Skeletal muscle tissue (tissue), 3 donors: ENCODE measurements at regions not wholly inside any gene's neighbourhood (a gene's known extent, or its start where the extent isn't known, plus 50 kb on each side); places are given as distances from the start of the nearest gene placed in this dataset.
"Not testable (repeated sequence)": the region's sequence is repeated elsewhere in the genome, so short reads cannot be mapped to it uniquely, and the experiment has no call there.

Source experiments
- H3K27ac ChIP-seq: one replicate; pipeline ENCODE4 v1.7.0; 2013; ENCODE audit warnings: mild to moderate bottlenecking, low read depth, low read length, inconsistent platforms
- H3K27me3 ChIP-seq, 3 donors: one replicate each; pipeline ENCODE4 v1.7.0; 2013; ENCODE audit warnings: low read length in 3 of 3; ENCODE audit not compliant: control insufficient read depth in 3 of 3, insufficient read depth in 3 of 3
- H3K36me3 ChIP-seq, 3 donors: one replicate each; pipeline ENCODE4 v1.7.0; 2013; ENCODE audit warnings: low read length in 3 of 3; ENCODE audit not compliant: control insufficient read depth in 3 of 3, insufficient read depth in 3 of 3
- H3K4me1 ChIP-seq, 3 donors: one replicate each; pipeline ENCODE4 v1.7.0; 2013; ENCODE audit warnings: low read length in 3 of 3, mild to moderate bottlenecking in 3 of 3; ENCODE audit not compliant: control insufficient read depth in 3 of 3, insufficient read depth in 3 of 3
- H3K4me3 ChIP-seq, 3 donors: one replicate each; pipeline ENCODE4 v1.7.0; 2013; ENCODE audit warnings: low read length in 3 of 3
- H3K9ac ChIP-seq, 3 donors: one replicate each; pipeline ENCODE4 v1.7.0; 2013; ENCODE audit warnings: low read length in 3 of 3, mild to moderate bottlenecking in 3 of 3, moderate library complexity in 2 of 3, low read depth in 1 of 3
- H3K9me3 ChIP-seq, 3 donors: one replicate each; pipeline ENCODE4 v1.7.0; 2013; ENCODE audit warnings: low read length in 3 of 3; ENCODE audit not compliant: control insufficient read depth in 3 of 3
- donor health status: Osteomylitis.

DNA sequence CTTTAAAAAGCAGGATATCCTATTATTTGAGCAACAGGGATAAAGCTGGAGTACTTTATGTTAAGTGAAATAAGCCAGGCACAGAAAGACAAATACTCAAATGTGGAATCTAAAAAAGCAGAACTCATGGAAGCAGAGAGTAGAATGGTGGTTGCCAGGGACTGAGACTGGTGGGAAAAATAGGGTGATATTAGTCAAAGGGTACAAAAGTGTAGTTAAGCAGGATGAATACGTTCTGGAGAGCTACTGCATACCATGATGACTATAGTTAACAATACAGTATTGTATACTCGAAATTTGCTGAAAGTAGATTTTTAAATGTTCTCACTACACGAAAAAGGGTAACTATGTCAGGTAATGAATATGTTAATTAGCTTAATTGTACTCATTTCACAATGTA is 125.5 kb upstream of the VSTM2A start:
- Histone ChIP-seq H3K27me3 (no peaks in the 10 kb centered on the region), H3K4me3 (no peak overlapping the region), H3K9me3 (peaks cover 0 to 5% (median 0%) of the 10 kb centered on the region in 3 donors), H3K27ac (no peak overlapping the region), H3K4me1 (no peaks in the 10 kb centered on the region), H3K9ac (no peak overlapping the region), H3K36me3 (no peaks in the 10 kb centered on the region)

DNA sequence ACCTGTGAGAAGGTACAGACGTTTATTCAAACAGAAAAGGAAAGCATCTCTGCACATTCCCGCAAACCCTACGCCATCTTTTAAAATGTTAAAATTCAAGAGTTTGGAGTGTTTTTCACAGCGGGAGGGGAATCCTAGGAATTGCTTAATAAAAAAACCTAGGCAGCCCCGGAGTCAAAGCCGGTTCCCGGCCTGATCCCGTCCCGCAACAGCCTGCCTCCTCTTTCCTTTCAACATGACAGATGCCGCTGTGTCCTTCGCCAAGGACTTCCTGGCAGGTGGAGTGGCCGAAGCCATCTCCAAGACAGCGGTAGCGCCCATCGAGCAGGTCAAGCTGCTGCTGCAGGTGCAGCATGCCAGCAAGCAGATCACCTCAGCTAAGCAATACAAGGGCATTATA is 123.0 kb upstream of the VSTM2A start:
- H3K36me3 ChIP-seq, result no peaks in the 10 kb centered on the region
- no peaks in the 10 kb centered on the region for H3K27me3 ChIP-seq
- no peak overlapping the region for H3K27ac ChIP-seq
- H3K4me1 ChIP-seq, result no peaks in the 10 kb centered on the region
- H3K9me3 ChIP-seq, result peaks cover 0 to 5% (median 0%) of the 10 kb centered on the region in 3 donors
- no peak overlapping the region for H3K9ac ChIP-seq
- no peak overlapping the region for H3K4me3 ChIP-seq

DNA sequence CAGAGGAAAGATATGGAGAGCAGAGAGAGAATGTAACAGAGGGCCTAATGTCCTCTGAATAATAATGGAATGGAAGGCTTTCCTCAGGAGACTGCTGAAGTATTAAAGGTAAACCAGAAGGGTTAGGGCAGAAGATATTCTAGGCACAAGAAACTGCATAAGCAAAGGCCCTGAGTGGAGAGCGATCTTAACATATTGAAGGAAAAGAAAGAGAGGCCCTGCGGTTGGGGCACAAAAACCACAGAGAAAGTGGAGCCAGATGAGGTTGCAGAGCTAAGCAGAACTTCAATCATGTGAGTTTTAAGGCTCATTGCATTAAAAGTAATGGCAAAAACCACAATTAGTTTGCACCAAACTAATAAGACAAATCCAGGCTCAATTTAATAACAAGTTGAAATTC is 115.8 kb upstream of the VSTM2A start:
- H3K4me1 ChIP-seq, result no peaks in the 10 kb centered on the region
- H3K4me3 ChIP-seq, result no peak overlapping the region
- H3K27me3 ChIP-seq, result no peaks in the 10 kb centered on the region
- H3K9me3 ChIP-seq, result no peaks in the 10 kb centered on the region
- no peak overlapping the region for H3K27ac ChIP-seq
- H3K36me3 ChIP-seq, result no peaks in the 10 kb centered on the region
- no peak overlapping the region for H3K9ac ChIP-seq

DNA sequence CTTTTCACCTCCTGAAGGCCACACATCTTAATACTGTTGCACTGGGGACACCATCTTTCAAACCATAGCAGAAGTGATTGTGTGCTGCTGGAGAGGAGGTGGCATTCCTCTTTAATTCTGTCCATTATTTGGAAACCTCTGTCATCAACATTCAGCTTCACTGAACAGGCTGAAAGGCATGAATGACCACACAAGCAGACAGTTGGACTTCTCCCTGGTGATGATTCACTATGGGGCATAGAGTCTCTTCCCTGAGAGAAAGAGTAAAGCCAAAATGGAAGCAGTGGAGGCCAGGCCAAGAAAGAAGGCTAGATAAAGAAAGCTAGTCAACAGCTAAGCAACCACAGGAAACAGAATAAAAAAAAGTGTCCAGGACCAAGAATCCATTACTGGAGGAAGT is 113.1 kb upstream of the VSTM2A start:
- no peak overlapping the region for H3K27ac ChIP-seq
- no peaks in the 10 kb centered on the region for H3K36me3 ChIP-seq
- no peak overlapping the region for H3K9ac ChIP-seq
- H3K27me3 ChIP-seq, result no peaks in the 10 kb centered on the region
- H3K4me1 ChIP-seq, result no peaks in the 10 kb centered on the region
- no peaks in the 10 kb centered on the region for H3K9me3 ChIP-seq
- H3K4me3 ChIP-seq, result no peak overlapping the region

DNA sequence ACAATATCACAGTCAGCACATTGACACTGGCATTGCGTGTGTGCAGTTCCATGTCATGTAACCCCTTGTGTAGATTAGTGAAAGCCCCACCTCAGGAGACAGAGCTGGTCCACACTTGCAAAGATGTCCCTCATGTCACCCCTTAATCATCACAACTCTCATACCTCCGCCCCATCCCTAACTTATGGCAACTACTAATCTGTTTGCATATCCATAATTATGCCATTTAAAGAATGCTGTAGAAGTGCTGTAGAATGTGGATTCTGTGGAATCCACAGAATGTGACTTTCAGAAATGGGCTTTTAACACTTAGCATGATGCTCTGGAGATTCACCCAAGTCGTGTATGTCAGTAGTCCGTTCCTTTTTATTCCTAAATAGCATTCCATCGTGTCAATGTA is 102.8 kb upstream of the VSTM2A start:
- Histone ChIP-seq H3K27ac (no peak overlapping the region), H3K27me3 (no peaks in the 10 kb centered on the region), H3K4me3 (no peak overlapping the region), H3K9ac (no peak overlapping the region), H3K4me1 (no peaks in the 10 kb centered on the region), H3K9me3 (peaks cover 0 to 3% (median 0%) of the 10 kb centered on the region in 3 donors), H3K36me3 (no peaks in the 10 kb centered on the region)

DNA sequence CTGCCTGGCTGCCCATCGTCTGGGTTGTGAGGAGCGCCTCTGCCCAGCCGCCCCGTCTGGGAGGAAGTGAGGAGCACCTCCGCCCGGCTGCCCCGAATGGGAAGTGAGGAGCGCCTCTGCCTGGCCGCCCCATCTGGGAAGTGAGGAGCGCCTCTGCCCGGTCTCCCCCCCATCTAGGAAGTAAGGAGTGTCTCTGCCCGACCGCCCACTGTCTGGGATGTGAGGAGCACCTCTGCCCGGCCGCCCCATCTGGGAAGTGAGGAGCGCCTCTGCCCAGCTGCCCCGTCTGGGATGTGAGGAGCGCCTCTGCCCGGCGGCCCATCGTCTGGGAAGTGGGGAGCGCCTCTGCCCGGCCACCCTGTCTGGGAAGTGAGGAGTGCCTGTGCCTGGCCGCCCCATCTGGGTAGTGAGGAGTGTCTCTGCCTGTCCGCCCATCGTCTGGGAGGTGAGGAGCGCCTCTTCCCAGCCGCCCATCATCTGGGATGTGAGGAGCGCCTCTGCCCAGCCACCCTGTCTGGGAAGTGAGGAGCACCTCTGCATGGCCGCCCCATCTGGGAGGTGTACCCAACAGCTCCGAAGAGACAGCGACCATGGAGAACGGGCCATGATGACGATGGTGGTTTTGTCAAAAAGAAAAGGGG is 98.0 kb upstream of the VSTM2A start:
- not testable (repeated sequence) for H3K9ac ChIP-seq, H3K9me3 ChIP-seq, H3K4me1 ChIP-seq

DNA sequence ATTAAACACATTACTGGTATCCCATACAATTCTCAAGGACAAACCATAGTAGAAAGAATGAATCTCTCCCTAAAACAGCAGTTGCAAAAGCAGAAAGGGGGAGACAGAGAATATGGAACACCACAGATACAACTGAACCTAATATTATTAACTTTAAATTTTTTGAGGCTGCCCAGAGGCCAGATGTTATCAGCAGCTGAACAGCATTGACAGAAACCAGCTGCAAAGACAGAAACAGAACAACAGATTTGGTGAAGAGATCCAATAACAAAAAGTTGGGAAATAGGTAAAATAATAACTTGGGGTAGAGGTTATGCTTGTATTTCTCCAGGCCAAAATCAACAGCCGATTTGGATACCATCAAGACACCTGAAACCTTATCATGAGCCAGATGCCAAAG is 89.0 kb upstream of the VSTM2A start:
- H3K27me3 ChIP-seq, H3K4me1 ChIP-seq, H3K9ac ChIP-seq, H3K9me3 ChIP-seq, H3K4me3 ChIP-seq, H3K36me3 ChIP-seq, H3K27ac ChIP-seq: not testable (repeated sequence)

More for the DNA sequence above, 98.0 kb upstream of the VSTM2A start:
- not testable (repeated sequence) for H3K27me3 ChIP-seq, H3K27ac ChIP-seq, H3K4me3 ChIP-seq, H3K36me3 ChIP-seq

DNA sequence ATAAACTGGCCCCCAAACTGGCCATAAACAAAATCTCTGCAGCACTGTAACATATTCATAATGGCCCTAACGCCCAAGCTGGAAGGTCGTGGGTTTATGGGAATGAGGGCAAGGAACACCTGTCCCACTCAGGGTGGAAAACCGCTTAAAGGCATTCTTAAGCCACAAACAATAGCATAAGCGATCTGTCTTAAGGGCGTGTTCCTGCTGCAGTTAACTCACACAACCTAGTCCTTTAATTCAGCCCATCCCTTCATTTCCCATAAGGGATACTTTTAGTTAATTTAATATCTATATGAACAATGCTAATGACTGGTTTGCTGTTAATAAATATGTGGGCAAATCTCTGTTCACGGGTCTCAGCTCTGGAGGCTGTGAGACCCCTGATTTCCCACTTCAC is 87.5 kb upstream of the VSTM2A start:
- H3K9ac ChIP-seq, H3K36me3 ChIP-seq, H3K27ac ChIP-seq, H3K4me1 ChIP-seq, H3K27me3 ChIP-seq, H3K9me3 ChIP-seq, H3K4me3 ChIP-seq: not testable (repeated sequence)

DNA sequence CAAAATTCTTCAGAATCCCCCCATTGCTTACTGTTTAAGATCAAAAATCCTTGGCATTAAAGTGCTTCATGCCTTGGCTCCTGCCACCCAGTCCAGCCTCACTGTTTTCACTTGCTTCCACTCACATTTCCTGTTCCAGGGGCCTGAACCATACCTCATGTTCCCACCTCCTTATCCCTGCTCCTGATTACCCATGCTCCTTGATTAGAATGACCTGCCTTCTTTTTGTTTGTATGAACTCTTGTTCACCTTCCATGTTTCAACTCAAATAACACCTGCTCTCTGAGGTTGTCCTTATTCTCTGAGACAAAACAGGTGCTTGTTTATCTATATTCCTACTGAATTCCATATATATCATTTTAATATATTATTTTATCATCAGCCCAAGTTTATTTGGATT is 77.1 kb upstream of the VSTM2A start:
- Histone ChIP-seq H3K36me3 (no peaks in the 10 kb centered on the region), H3K9ac (no peak overlapping the region)

DNA sequence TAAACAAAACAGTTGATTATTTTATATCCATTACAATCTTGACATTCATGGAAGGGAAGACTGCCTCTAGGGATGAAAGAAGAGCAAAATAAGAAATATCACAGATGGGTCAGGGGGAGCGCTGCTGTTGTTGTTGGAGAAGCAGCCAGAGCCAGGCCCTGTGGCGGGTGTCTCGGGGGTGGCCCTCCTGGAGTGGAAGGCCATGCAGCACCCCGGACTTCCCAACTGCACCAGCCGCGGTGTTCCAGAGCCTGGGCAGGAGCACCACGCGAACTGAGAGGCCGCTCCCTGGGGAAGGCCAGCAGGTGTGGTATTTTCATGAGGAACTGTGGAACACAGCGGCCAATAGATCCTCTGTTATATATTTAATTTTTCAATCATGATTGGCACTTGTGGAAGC is 72.4 kb upstream of the VSTM2A start:
- Histone ChIP-seq H3K9ac (no peak overlapping the region), H3K4me1 (no peaks in the 10 kb centered on the region), H3K27me3 (no peaks in the 10 kb centered on the region), H3K36me3 (no peaks in the 10 kb centered on the region), H3K4me3 (no peak overlapping the region), H3K27ac (no peak overlapping the region), H3K9me3 (peaks cover 0 to 3% (median 0%) of the 10 kb centered on the region in 3 donors)

More for the DNA sequence above, 77.1 kb upstream of the VSTM2A start:
- H3K27ac ChIP-seq, result no peak overlapping the region
- H3K4me1 ChIP-seq, result no peaks in the 10 kb centered on the region
- no peak overlapping the region for H3K4me3 ChIP-seq
- no peaks in the 10 kb centered on the region for H3K27me3 ChIP-seq
- H3K9me3 ChIP-seq, result no peaks in the 10 kb centered on the region

DNA sequence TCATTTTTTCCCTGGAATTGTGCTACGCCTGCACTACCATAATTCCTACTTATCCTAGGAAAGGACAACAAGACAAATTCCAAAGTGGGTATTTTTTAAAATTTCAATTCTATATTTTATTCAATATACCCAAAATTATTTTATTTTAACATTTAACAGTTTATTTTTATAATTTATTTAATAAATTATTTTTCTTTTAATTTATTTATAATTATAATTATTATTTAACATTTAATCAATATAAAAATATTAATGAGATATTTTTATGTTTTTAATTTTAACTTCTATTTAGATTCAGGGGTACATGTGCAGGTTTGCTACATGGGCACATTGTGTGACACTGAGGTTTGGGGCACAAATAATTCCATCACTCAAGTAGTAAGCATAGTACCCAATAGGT is 65.6 kb upstream of the VSTM2A start:
- H3K9ac ChIP-seq, result no peak overlapping the region
- H3K4me1 ChIP-seq, result no peaks in the 10 kb centered on the region

More for the DNA sequence above, 65.6 kb upstream of the VSTM2A start:
- Histone ChIP-seq H3K4me3 (no peak overlapping the region), H3K36me3 (no peaks in the 10 kb centered on the region), H3K9me3 (peaks cover 0 to 2% (median 0%) of the 10 kb centered on the region in 3 donors), H3K27me3 (no peaks in the 10 kb centered on the region), H3K27ac (no peak overlapping the region)
